K562 (cell line): ENCODE measurements at regions not wholly inside any gene's neighbourhood (a gene's known extent, or its start where the extent isn't known, plus 50 kb on each side); places are given as distances from the start of the nearest gene placed in this dataset.
A peak's percentile ranks its signal among the peaks of the same experiment; 100 is the strongest.
"Not testable (repeated sequence)": the region's sequence is repeated elsewhere in the genome, so short reads cannot be mapped to it uniquely, and the experiment has no call there.

Experiments
- ATAC-seq: fragments of 200-7000 bp; cut with Tn5 transposase; 3 replicates; pipeline ENCODE4 v1.9.1; 2020; ENCODE audit warnings: moderate library complexity
- BruUV-seq: library from RNA; stranded (reverse); fragments of 400-500 nt; replicated peaks from 2 replicates; lab custom pipeline; 2021; lab: Mats Ljungman, UMichigan
- CTCF ChIA-PET: fragments of 300-600 bp; formaldehyde crosslinking; extraction: SDS; loops from one replicate; lab custom pipeline; 2021; ENCODE audit warnings: low intra/inter-chr PET ratio; lab: Yijun Ruan, JAX
- POLR2A ChIA-PET: fragments of 300-600, 350-650 bp; sonication (Branson Sonifier 250); formaldehyde crosslinking; extraction: SDS; loops from one replicate; lab custom pipeline; 2021; ENCODE audit warnings: antibody characterized with exemption, inconsistent platforms; lab: Yijun Ruan, JAX
- DNase-seq, 4 experiments: peaks; one replicate each; pipeline versions ENCODE4 v3.0.0 to v3.0.0-alpha.2; 2011 to 2018; ENCODE audit warnings: low spot score in 3 of 4, mixed read lengths in 3 of 4; ENCODE audit errors: extremely low read depth in 1 of 4
- FAIRE-seq: peaks from 2 replicates; lab custom pipeline; 2011; peaks lifted over from hg19 to GRCh38; lab: Jason Lieb, UNC
- H2AFZ ChIP-seq: 2 replicates; pipeline ENCODE4 v1.6.0; 2011; ENCODE audit warnings: low read depth, low read length, control low read depth, inconsistent platforms
- H3K27ac ChIP-seq: fragments of 200-600 bp; 3 replicates; pipeline ENCODE4 v1.8.0; 2011; ENCODE audit warnings: low read depth, mild to moderate bottlenecking, control low read depth, inconsistent platforms, low read length, moderate library complexity, mixed read lengths; ENCODE audit errors: extremely low read depth
- H3K27me3 ChIP-seq, 2 experiments: fragments of 300-600 bp in 1 of 2; 2 replicates in 1 of 2; 3 replicates in 1 of 2; pipeline versions ENCODE4 v1.6.0 to v1.8.0; 2011; ENCODE audit warnings: inconsistent platforms in 2 of 2, low read length in 2 of 2, mild to moderate bottlenecking in 1 of 2, mixed read lengths in 1 of 2, moderate library complexity in 1 of 2; ENCODE audit not compliant: control insufficient read depth in 2 of 2, insufficient read depth in 2 of 2
- H3K36me3 ChIP-seq: fragments of 300-600 bp; 3 replicates; pipeline ENCODE4 v1.8.0; 2011; ENCODE audit warnings: mild to moderate bottlenecking, low read length, inconsistent platforms; ENCODE audit not compliant: control insufficient read depth, insufficient read depth
- H3K4me1 ChIP-seq, 2 experiments: fragments of 200-600 bp in 1 of 2; replicated peaks in 1 of 2; 2 replicates in 1 of 2; 3 replicates in 1 of 2; pipeline versions ENCODE4 v1.5.1 to v1.8.0; 2011; ENCODE audit warnings: inconsistent platforms in 2 of 2, low read length in 2 of 2, mild to moderate bottlenecking in 1 of 2, mixed read lengths in 1 of 2, moderate library complexity in 1 of 2; ENCODE audit not compliant: control insufficient read depth in 2 of 2, insufficient read depth in 2 of 2
- H3K4me2 ChIP-seq: 2 replicates; pipeline ENCODE4 v1.6.1; 2011; ENCODE audit warnings: low read length, control low read depth, inconsistent platforms, mixed read lengths; ENCODE audit not compliant: insufficient read depth
- H3K4me3 ChIP-seq: fragments of 200-600 bp; sonication (generic), shearing (Covaris generic); 2 replicates; pipeline ENCODE4 v1.5.1; 2016; ENCODE audit warnings: control low read depth, inconsistent platforms
- H3K79me2 ChIP-seq: fragments of 200-600 bp; 3 replicates; pipeline ENCODE4 v1.8.0; 2011; ENCODE audit warnings: low read length, inconsistent platforms; ENCODE audit not compliant: control insufficient read depth, insufficient read depth
- H3K9ac ChIP-seq, 2 experiments: 2 replicates each; pipeline versions ENCODE4 v1.6.0 to v1.6.1; 2011; ENCODE audit warnings: low read depth in 2 of 2, low read length in 2 of 2, control low read depth in 1 of 2, inconsistent platforms in 1 of 2, mild to moderate bottlenecking in 1 of 2, mixed read lengths in 1 of 2; ENCODE audit not compliant: insufficient read depth in 1 of 2
- H3K9me1 ChIP-seq: one replicate; pipeline ENCODE4 v1.6.0; 2011; ENCODE audit warnings: inconsistent platforms, mild to moderate bottlenecking, low read length, moderate library complexity; ENCODE audit not compliant: control insufficient read depth, insufficient read depth
- H3K9me3 ChIP-seq: replicated peaks from 2 replicates; pipeline ENCODE4 v1.5.1; 2011; ENCODE audit warnings: low read depth, low read length, inconsistent platforms; ENCODE audit not compliant: control insufficient read depth, insufficient read depth
- H4K20me1 ChIP-seq: replicated peaks from 2 replicates; pipeline ENCODE4 v1.6.1; 2011; ENCODE audit warnings: low read length, inconsistent platforms, mixed read lengths; ENCODE audit not compliant: control insufficient read depth, insufficient read depth
- ARID4B ChIP-seq: sonication (generic); formaldehyde crosslinking; IDR thresholded peaks from 2 replicates; pipeline ENCODE4 v1.8.0; 2022; ENCODE audit warnings: mild to moderate bottlenecking, missing genetic modification reagents
- ATF4 ChIP-seq: fragments of 450-650 bp; formaldehyde crosslinking; IDR thresholded peaks from 2 replicates; pipeline ENCODE4 v1.4.0; 2022; ENCODE audit warnings: mild to moderate bottlenecking, moderate library complexity
- NCOA2 ChIP-seq, 2 experiments: fragments of 450-650 bp; IDR thresholded peaks; 2 replicates each; pipeline ENCODE4 v1.6.1; 2018; ENCODE audit warnings: mild to moderate bottlenecking in 2 of 2, moderate library complexity in 1 of 2; ENCODE audit not compliant: partially characterized antibody in 2 of 2
- ZBTB11 ChIP-seq, 3 experiments: fragments of 200-800 bp in 1 of 3; fragments of 250-450 bp in 1 of 3; fragments of 450-650 bp in 1 of 3; sonication (Bioruptor Pico) in 1 of 3; sonication (Bioruptor generic) in 1 of 3; formaldehyde crosslinking in 1 of 3; IDR thresholded peaks; 2 replicates each; pipeline versions ENCODE4 v1.6.1 to v1.8.0; 2016 to 2022; ENCODE audit warnings: mild to moderate bottlenecking in 2 of 3, missing genetic modification characterization in 2 of 3, missing compliant biosample characterization in 1 of 3, moderate library complexity in 1 of 3
- ZNF146 ChIP-seq: IDR thresholded peaks from one replicate; pipeline ENCODE4 v1.6.1; 2018; ENCODE audit warnings: missing compliant biosample characterization; ENCODE audit not compliant: unreplicated experiment
- WGBS: fragments of 100-300 bp; shearing (Covaris generic); methylation state at CpG from one replicate; pipeline ENCODE4 v1.1.6; 2016; ENCODE audit warnings: low coverage, mixed read lengths; ENCODE audit not compliant: insufficient coverage; ENCODE audit errors: missing lambda C conversion rate; 5-methylcytosine and 5-hydroxymethylcytosine counted together
- in situ Hi-C: fragments of 300-500 bp; cut with MboI; formaldehyde crosslinking; loops from 4 replicates; pipeline ENCODE4 v1.15.0; 2018; ENCODE audit warnings: inconsistent platforms, mixed read lengths
- intact Hi-C: fragments of 100-400 bp; cut with micrococcal nuclease; formaldehyde crosslinking; loops from 2 replicates; pipeline ENCODE4 v1.14.2; 2022

- H3K36me3 ChIP-seq, H3K4me2 ChIP-seq, H4K20me1 ChIP-seq, FAIRE-seq, H3K4me3 ChIP-seq, H3K9me1 ChIP-seq, H3K27ac ChIP-seq, BruUV-seq, intact Hi-C loops, CTCF ChIA-PET, H3K4me1 ChIP-seq, H3K27me3 ChIP-seq, DNase-seq, ATAC-seq, POLR2A ChIA-PET, H2AFZ ChIP-seq, in situ Hi-C loops, H3K9ac ChIP-seq, H3K79me2 ChIP-seq, H3K9me3 ChIP-seq: not testable (repeated sequence)
- 8% methylated on average over 4 of the region's 4 CpGs for WGBS
- TF ChIP-seq ZNF146 (CRISPR knock-in tag), result peak; percentile 70
Measured at GRCh38 chr11:116338500-116338899, 434.3 kb downstream of the BUD13 start.

GRCh38 chr11:116336540-116336939, 436.2 kb downstream of the BUD13 start:
- no TSS peak for BruUV-seq
- Histone ChIP-seq H3K4me2 (no peak overlapping the region), H4K20me1 (no peaks in the 10 kb centered on the region), H3K4me1 (no peaks in the 10 kb centered on the region), H3K9me3 (no peaks in the 10 kb centered on the region), H3K27me3 (no peaks in the 10 kb centered on the region), H3K27ac (no peak overlapping the region), H2AFZ (no peak overlapping the region), H3K9me1 (no peaks in the 10 kb centered on the region), H3K36me3 (no peaks in the 10 kb centered on the region), H3K9ac (no peak overlapping the region), H3K4me3 (no peak overlapping the region), H3K79me2 (no peaks in the 10 kb centered on the region)
- intact Hi-C loops, result no loop called here
- TF ChIP-seq NCOA2 (IDR thresholded peaks at IDR 0.05; ENCODE audit: partially characterized antibody in 2 of 2) (no peak), ARID4B (CRISPR knock-in tag) (no peak), ATF4 (CRISPR knock-in tag) (no peak), ZBTB11 (CRISPR knock-in tag; IDR thresholded peaks at IDR 0.05) (no peak)
- no CpG with 5 or more reads among the region's 1 CpG for WGBS
- DNase-seq (no peak), FAIRE-seq (no peak), ATAC-seq (no peak)
- ChIA-PET CTCF (no interaction called here), POLR2A (no interaction called here)
- in situ Hi-C loops, result no loop called here
